ENCODE measurements at regions not wholly inside any gene's neighbourhood (a gene's known extent, or its start where the extent isn't known, plus 50 kb on each side); places are given as distances from the start of the nearest gene placed in this dataset.
"Not testable (repeated sequence)": the region's sequence is repeated elsewhere in the genome, so short reads cannot be mapped to it uniquely, and the experiment has no call there.

DNA sequence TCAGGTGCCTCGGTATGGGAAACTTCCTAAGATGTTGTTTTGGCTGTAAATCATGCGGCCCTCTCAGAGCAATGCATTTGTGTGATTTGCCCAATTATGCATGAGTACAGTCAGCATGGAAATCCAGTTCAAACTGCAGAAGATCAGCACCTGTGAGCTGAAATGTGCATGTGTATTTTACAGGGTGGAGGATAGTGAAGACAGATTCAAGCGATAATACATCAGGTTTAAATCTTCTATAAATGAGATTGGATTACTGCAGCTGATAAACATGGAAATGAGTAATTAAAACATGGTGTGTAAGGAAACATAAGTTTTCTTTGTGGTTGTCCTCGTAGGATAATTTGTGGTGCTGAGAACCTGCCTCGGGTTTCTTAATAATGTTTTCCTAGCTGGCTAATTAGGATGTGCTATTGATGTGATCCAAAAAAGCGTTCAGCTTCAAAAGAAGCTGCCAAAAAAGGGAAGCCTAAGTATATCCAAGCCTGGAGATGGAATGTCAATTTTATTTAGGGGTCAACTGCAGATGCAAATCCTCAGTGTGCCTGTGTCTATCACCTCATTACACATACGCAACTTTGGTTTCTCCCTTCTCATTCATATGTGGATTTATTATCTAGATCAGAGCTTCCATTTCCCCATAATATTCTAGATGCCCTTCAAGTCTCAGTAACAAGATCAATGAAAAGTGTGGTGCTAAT is 117.1 kb upstream of the CCDC28A start:
- DNase-seq (ENCODE audit: low read depth in 4 of 4, low spot score in 2 of 4) = no peak

DNA sequence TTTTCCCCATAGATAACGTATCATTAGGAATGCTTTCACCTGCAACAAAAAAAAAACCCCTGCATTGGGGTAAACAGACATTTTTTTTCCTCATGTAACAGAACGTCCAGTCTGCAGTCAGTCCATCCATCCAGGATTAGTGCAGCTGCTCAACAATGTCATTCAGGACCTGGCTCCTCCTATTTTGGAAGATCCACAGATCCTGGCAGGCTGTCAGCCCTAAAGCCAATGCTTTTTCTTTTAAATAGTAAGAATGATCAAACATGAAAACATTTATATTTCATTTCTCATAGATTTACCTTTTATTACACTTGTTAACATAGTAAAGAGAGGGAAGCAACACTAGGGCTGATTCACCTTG is 116.5 kb upstream of the CCDC28A start:
- no peak for DNase-seq (ENCODE audit: low read depth in 4 of 4, low spot score in 2 of 4)

DNA sequence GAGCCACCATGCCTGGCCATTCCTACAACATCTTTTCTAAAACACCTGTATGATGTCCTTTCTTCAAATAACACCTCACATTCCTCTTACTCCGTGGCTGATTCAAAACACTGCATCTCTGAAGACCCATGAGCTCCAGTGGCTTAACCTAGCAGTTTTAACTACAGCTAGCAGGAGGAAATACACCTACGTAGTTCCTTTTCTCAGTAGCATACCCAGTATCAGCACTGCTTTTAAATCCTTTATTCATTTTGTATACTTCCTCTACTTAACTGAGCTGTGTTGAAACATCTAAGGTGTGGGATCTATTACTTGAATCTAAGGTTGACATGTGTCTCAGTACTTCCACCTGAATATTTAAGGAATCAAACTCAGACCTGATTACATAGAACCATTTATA is 113.6 kb upstream of the CCDC28A start:
- DNase-seq (ENCODE audit: low read depth in 4 of 4, low spot score in 2 of 4) = no peak

- DNase-seq (ENCODE audit: low read depth in 4 of 4, low spot score in 2 of 4) = no peak
These were observed 111.1 kb upstream of the CCDC28A start for GRCh38 chr6:138662471-138662870.

- no peak for DNase-seq (ENCODE audit: low read depth in 4 of 4, low spot score in 2 of 4)
These were observed 109.7 kb upstream of the CCDC28A start for GRCh38 chr6:138663892-138664291.

DNA sequence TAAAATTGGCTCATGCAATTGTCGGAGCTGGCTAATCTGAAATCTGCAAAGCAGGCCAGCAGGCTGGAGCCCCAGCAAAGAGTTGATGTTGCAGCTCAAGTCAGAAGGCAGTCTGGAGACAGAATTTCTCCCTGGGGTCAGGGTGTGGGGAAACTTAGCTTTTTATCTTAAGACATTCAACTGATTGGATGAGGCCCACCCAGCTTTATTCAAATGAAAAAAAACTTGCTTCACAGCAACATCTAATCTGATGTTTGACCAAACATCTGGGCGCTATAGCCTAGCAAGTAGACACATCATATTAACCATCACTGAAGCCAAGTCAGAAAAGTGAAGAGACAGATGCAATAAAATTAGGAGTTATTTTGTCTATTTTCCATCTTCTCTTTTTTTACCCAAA is 108.8 kb upstream of the CCDC28A start:
- no peak for DNase-seq (ENCODE audit: low read depth in 4 of 4, low spot score in 2 of 4)

DNA sequence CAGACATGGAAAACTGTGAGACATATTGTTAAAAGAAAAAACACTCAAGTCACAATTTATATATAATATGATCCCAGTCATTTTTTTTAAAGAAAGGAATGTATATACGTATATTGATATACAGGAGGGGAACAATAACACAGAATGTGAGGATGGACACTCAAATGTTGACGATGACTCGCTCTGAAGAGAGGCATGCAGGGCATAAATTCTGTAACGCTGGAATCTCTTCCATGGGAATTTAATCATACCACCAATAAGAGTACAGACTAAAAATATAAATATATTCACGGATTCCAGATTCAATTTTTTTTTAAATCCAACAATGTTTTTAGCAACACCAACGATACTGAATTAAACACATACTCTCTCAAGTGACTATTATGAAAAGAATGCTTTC is 106.9 kb upstream of the CCDC28A start:
- no peak for DNase-seq (ENCODE audit: low read depth in 4 of 4, low spot score in 2 of 4)

DNA sequence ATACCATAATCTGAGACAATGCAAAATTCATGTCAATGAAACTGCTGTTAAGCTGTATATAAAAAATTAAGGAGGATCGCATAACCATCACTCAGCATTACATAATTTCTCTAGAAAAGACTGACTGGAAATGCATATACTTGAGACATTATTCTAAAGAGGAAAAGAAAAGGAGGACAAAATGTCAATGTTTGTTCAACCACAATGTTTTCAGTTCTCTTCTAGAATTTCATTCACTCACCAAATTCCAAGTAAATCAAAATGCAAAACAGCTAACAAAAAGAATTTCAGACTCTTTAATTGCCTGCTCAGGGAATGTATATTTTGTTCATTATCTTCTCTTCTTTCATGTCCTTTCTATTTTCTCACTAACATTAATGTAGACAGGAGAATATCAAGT is 106.2 kb upstream of the CCDC28A start:
- no peak for DNase-seq (ENCODE audit: low read depth in 4 of 4, low spot score in 2 of 4)

- no peak for DNase-seq (ENCODE audit: low read depth in 4 of 4, low spot score in 2 of 4)
These were observed 102.2 kb upstream of the CCDC28A start for GRCh38 chr6:138671351-138671750.

- DNase-seq (ENCODE audit: low read depth in 4 of 4, low spot score in 2 of 4) = peak in 2 of 4 donors; percentile 21 to 29
These were observed 100.1 kb upstream of the CCDC28A start for GRCh38 chr6:138673346-138674014.

- not testable (repeated sequence) for DNase-seq (ENCODE audit: low read depth in 4 of 4, low spot score in 2 of 4)
These were observed 99.1 kb upstream of the CCDC28A start for GRCh38 chr6:138674444-138674843.

- DNase-seq (ENCODE audit: low read depth in 4 of 4, low spot score in 2 of 4) = no peak
These were observed 96.0 kb upstream of the CCDC28A start for GRCh38 chr6:138677538-138677937.

DNA sequence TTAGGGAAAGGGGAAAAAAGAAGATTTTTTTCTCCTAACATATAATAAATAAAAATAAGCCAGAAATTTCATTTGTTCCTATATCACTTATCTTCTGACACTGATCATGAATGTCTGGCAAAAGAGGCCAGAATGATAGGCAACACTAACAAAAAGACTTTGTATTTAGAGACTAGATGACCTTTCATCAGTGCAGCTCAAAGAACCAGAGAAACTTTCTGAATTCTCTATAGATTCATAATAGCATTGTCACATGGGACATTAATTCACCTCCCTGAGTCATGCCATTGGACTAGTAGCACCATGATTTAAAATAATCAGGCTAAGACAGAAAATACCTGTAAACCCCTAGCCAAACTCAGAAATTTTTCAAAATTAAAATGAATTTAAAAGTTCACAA is 95.4 kb upstream of the CCDC28A start:
- DNase-seq (ENCODE audit: low read depth in 4 of 4, low spot score in 2 of 4) = no peak

GRCh38 chr6:138680085-138680484 is 93.5 kb upstream of the CCDC28A start:
- no peak for DNase-seq (ENCODE audit: low read depth in 4 of 4, low spot score in 2 of 4)

DNA sequence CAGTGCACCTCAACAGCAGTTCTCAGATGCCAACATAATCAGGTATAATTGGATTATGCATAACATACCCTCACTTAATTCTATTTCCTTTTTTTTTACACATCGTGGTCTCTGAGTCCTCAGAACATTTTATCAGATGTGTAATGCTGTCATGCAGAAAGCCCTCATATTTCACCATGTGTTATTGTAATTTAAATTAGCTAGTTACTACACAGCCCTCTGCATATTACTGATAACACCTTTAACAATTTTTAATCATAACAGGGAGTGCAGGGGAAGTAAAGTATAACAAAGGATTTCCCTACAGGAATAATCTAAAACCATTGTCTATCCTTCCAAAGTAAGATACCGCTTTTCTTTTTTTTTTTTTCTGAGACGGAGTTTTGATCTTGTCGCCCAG is 91.9 kb upstream of the CCDC28A start:
- no peak for DNase-seq (ENCODE audit: low read depth in 4 of 4, low spot score in 2 of 4)

DNA sequence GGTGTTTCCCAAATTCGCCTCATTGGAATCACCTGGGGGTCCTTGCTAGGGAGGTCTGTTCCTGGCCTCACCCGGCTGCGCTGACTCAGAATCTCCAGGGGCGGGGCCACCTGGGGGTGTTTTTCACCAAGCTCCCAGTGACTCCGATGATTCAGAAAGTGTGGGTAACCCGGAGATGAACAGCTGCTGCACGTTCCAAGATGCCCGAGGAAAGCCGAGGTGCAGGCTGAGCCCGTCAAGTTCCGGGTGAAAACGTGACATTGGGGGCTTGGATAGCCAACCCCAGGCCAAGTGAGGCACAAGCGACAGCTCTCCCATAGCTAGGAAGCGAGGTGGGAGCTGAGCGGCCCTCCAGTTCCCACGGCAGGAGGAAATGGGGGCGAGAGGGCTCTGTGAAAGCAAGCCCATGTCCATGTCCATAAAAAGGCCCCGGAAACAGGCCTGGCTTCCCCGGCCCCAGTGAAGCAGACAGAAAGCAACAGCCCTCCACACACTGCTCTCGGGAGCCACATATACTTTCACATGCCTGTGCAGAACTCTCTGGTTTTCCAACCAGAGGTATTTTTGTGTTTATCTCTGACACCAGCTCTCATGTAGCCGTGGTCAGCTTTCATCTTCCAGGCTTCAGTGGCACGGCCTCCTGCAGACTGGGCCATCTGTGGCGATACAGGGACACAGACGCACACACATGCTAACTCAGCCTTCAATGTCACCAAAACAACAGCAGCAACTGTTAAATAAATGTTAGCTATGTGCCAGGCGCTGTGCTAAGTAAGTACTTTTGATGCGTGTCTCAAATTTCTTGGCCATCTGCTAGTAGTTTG is 90.7 kb upstream of the CCDC28A start:
- DNase-seq (ENCODE audit: low read depth in 4 of 4, low spot score in 2 of 4) = no peak

DNA sequence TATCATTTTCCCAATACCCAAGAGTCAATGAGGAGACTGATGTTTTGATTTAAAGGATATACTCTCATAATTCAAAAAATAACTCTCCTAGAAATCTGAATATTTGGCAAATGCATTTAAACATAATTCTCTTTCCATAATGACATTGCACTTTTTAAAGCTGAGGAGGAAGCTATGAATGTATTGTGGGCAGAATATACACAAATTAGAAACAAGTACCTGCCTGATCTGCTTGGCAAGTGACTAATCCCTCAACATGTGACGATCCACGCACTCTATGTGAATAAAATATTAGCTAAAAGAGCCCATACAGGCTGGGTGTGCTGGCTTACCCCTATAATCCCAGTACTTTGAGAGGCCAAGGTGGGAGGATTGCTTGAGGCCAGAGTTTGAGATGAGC is 88.3 kb upstream of the CCDC28A start:
- no peak for DNase-seq (ENCODE audit: low read depth in 4 of 4, low spot score in 2 of 4)

DNA sequence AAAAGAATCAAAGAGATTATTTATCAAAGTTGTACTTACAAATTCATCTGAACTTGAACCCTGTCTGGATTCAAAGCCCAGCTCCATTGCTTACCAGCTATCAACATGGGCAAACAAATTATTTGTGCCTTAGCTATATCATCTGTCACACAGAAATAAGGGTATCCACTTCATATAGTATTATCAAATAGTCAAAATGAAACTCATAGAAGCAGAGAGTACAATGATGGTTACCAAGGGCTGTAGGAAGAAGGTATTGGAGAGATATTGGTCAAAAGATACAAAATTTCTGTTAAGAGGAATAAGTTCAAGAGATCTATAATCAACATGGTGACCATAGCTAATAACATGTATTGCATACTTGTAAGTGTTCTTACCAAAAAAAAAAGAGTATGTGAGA is 87.8 kb upstream of the CCDC28A start:
- no peak for DNase-seq (ENCODE audit: low read depth in 4 of 4, low spot score in 2 of 4)

DNA sequence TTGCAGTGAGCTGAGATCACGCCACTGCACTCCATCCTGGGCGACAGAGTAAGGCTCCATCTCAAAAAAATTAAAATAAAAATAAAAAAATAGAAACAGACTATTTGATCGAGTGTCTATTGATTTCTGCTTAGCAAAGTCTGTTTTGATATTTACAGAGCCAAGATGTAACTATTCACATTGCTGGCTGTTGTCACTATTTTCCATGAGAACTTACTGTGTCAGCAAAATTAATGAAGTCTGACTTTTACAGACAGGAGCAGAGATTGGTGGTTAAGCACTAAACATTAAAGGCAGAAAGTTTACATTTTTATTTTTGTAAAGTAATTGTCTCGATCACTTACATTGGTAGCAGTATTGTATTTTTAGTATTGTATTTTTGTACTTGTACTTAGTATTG is 85.0 kb upstream of the CCDC28A start:
- DNase-seq (ENCODE audit: low read depth in 4 of 4, low spot score in 2 of 4) = no peak

- DNase-seq (ENCODE audit: low read depth in 4 of 4, low spot score in 2 of 4) = no peak
These were observed 83.7 kb upstream of the CCDC28A start for GRCh38 chr6:138689849-138690248.

DNA sequence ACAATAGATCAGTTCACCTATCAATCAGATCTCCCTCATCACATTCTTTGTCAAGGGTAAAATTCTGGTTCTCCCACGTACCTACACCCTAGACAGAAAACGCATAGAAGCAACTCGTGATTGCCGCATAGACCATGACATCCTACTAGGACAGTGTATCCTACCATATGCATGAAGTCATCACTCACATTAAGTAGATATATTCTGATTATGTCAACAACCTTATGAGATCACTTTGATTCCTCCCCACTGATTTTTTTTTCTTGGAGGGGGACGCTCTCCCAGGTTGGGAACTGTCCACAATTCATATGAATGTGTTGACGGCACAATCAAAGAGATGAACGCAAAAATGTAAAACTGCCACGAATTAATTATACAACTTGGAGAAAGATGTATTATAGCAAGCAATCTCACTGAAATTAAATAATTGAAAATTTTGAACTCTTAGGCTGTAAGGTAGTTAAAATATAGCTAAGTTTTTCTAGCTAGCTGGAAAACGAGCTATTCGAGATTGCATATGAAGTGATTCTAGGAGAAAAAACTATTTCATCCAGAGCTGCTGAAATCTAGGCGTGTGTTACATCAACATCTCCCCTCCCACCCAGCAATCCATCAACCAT is 82.5 kb upstream of the CCDC28A start:
- DNase-seq (ENCODE audit: low read depth in 4 of 4, low spot score in 2 of 4) = no peak
